ENCODE measurements at regions not wholly inside any gene's neighbourhood (a gene's known extent, or its start where the extent isn't known, plus 50 kb on each side); places are given as distances from the start of the nearest gene placed in this dataset.

DNA sequence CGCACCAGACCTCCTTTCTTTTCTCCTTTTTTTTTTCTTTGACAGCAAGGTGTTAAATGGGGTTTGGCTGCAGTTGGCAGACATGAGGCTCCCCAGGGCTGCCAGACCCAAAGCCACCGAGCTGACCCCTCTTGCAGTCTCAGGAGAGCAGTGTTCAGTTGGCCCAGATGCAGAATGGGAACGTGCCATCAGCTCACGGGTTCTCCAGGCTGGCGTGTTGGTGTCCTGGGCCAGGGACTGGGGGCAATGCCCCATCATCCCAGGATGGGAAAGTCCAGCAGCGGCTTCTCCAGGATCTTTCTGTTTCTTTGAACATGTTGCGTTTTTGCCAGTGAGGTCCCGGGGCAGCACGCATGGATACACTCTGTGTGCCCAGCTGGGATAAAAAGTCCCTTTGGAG is 114.6 kb upstream of the KCTD7 start:
- Histone ChIP-seq H3K4me1 (ENCODE audit: control insufficient read depth, extremely low read depth, insufficient read depth, low read length) (no peaks in the 10 kb centered on the region), H3K27me3 (ENCODE audit: control insufficient read depth in 2 of 2, insufficient read depth in 2 of 2, low read length in 2 of 2) (no peaks in the 10 kb centered on the region), H3K4me2 (ENCODE audit: insufficient read depth, low read length) (no peak overlapping the region), H3K27ac (ENCODE audit: insufficient read depth, low read depth, low read length) (no peak overlapping the region), H3K9ac (replicated peaks; ENCODE audit: extremely low read depth, insufficient read depth, low read length) (no peak overlapping the region), H3K36me3 (ENCODE audit: control insufficient read depth in 2 of 2, extremely low read depth in 1 of 2, insufficient read depth in 2 of 2, low read length in 2 of 2) (no peaks in the 10 kb centered on the region), H3K9me1 (replicated peaks; ENCODE audit: control insufficient read depth, extremely low read depth, insufficient read depth, low read length) (no peaks in the 10 kb centered on the region), H3K9me3 (replicated peaks; ENCODE audit: control insufficient read depth, insufficient read depth, low read length) (no peaks in the 10 kb centered on the region), H2AFZ (ENCODE audit: low read depth, low read length) (no peak overlapping the region), H3K4me3 (replicated peaks in 1 of 3; ENCODE audit: insufficient read depth in 1 of 3, low read depth in 1 of 3, low read length in 3 of 3) (no peak overlapping the region), H3K79me2 (ENCODE audit: control insufficient read depth, insufficient read depth, low read length) (no peaks in the 10 kb centered on the region), H4K20me1 (replicated peaks; ENCODE audit: control insufficient read depth, extremely low read depth, insufficient read depth, low read length) (no peaks in the 10 kb centered on the region)
- CTCF ChIA-PET: no interaction called here
- DNase-seq (ENCODE audit: low read depth, low spot score): no peak
- FAIRE-seq: no peak
- TF ChIP-seq JUN (IDR thresholded peaks at IDR 0.05; ENCODE audit: borderline replicate concordance, insufficient read depth, insufficient read length, low read depth) (no peak), POLR2AphosphoS5 (IDR thresholded peaks at IDR 0.05; ENCODE audit: insufficient read depth, low read depth, low read length) (no peak), GATA2 (IDR thresholded peaks at IDR 0.05; ENCODE audit: insufficient read depth, insufficient read length, low read depth, low read length) (no peak), EZH2 (IDR thresholded peaks at IDR 0.05; ENCODE audit: borderline replicate concordance, low read depth, low read length, severe bottlenecking) (no peak), MYC (IDR thresholded peaks at IDR 0.05; ENCODE audit: low read depth, low read length) (no peak), POLR2A (IDR thresholded peaks at IDR 0.05; ENCODE audit: low read depth, low read length) (no peak), MAX (IDR thresholded peaks at IDR 0.05; ENCODE audit: insufficient read depth, insufficient read length) (no peak), FOS (IDR thresholded peaks at IDR 0.05; ENCODE audit: borderline replicate concordance, insufficient read depth, low read length) (no peak)
- TF ChIP-seq, protein P1, sequence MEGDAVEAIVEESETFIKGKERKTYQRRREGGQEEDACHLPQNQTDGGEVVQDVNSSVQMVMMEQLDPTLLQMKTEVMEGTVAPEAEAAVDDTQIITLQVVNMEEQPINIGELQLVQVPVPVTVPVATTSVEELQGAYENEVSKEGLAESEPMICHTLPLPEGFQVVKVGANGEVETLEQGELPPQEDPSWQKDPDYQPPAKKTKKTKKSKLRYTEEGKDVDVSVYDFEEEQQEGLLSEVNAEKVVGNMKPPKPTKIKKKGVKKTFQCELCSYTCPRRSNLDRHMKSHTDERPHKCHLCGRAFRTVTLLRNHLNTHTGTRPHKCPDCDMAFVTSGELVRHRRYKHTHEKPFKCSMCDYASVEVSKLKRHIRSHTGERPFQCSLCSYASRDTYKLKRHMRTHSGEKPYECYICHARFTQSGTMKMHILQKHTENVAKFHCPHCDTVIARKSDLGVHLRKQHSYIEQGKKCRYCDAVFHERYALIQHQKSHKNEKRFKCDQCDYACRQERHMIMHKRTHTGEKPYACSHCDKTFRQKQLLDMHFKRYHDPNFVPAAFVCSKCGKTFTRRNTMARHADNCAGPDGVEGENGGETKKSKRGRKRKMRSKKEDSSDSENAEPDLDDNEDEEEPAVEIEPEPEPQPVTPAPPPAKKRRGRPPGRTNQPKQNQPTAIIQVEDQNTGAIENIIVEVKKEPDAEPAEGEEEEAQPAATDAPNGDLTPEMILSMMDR (IDR thresholded peaks at IDR 0.05; ENCODE audit: extremely low read depth in 1 of 2, insufficient read depth in 1 of 2, low read depth in 1 of 2, low read length in 2 of 2): no peak
- dilution Hi-C loops (cut with MboI; ENCODE audit: extremely low pct_ligation_motif_present, low sequenced_read_pairs): no loop called here
- BruUV-seq (replicated peaks): no TSS peak
- POLR2A ChIA-PET: interaction anchor here (1.2 kb wide), 1 partner anchor 32 kb away, joined by 4 read pairs; no protein-coding TSS in a partner anchor
- intact Hi-C loops (cut with micrococcal nuclease): no loop called here
